Testis (tissue), 2 donors: ENCODE measurements at regions not wholly inside any gene's neighbourhood (a gene's known extent, or its start where the extent isn't known, plus 50 kb on each side); places are given as distances from the start of the nearest gene placed in this dataset.
A peak's percentile ranks its signal among the peaks of the same experiment; 100 is the strongest.

ENCODE experiments used
- DNase-seq: peaks from one replicate; pipeline ENCODE4 v3.0.0-alpha.2; 2019
- H3K27ac ChIP-seq, 2 donors: fragments of 200-600 bp; sonication (generic); one replicate each; pipeline ENCODE4 v1.5.1; 2019
- H3K27me3 ChIP-seq: fragments of 200-600 bp; sonication (generic); one replicate; pipeline ENCODE4 v1.5.1; 2019
- H3K36me3 ChIP-seq: fragments of 200-600 bp; sonication (generic); one replicate; pipeline ENCODE4 v1.5.1; 2017; ENCODE audit warnings: low read depth; ENCODE audit errors: missing control alignments
- H3K4me1 ChIP-seq: fragments of 200-600 bp; sonication (generic); one replicate; pipeline ENCODE4 v1.5.1; 2019
- H3K4me3 ChIP-seq, 2 donors: fragments of 200-600 bp; sonication (generic); one replicate each; pipeline ENCODE4 v1.5.1; 2017 to 2019
- H3K9me3 ChIP-seq: fragments of 200-600 bp; sonication (generic); one replicate; pipeline ENCODE4 v1.5.1; 2017
- CTCF ChIP-seq, 3 experiments: fragments of 450-650 bp in 2 of 3; fragments of 200-600 bp in 1 of 3; sonication (generic) in 1 of 3; IDR thresholded peaks; one replicate each; pipeline ENCODE4 v1.5.1; 2016 to 2019; ENCODE audit warnings: antibody characterized with exemption in 3 of 3, mild to moderate bottlenecking in 2 of 3, moderate library complexity in 1 of 3
- POLR2A ChIP-seq: fragments of 450-650 bp; IDR thresholded peaks from one replicate; pipeline ENCODE4 v1.6.1; 2017; ENCODE audit warnings: antibody characterized with exemption, mild to moderate bottlenecking, moderate library complexity
- WGBS, 2 donors: methylation state at CpG; one replicate each; pipeline ENCODE4 v1.1.5; 2018; 5-methylcytosine and 5-hydroxymethylcytosine counted together
- intact Hi-C: fragments of 100-400 bp; cut with DNase I; formaldehyde crosslinking; loops from one replicate; pipeline ENCODE4 v1.15.1; 2023; ENCODE audit warnings: low total_unique reads

- Histone ChIP-seq H3K36me3 (no peaks in the 10 kb centered on the region), H3K27ac (no peak overlapping the region), H3K4me3 (no peak overlapping the region), H3K27me3 (no peaks in the 10 kb centered on the region), H3K4me1 (no peaks in the 10 kb centered on the region), H3K9me3 (no peaks in the 10 kb centered on the region)
- TF ChIP-seq POLR2A (no peak), CTCF (IDR thresholded peaks at IDR 0.05) (no peak)
- intact Hi-C loops: no loop called here
- no peak for DNase-seq
- 87 to 91% methylated on average over 6 of the region's 6 CpGs for WGBS, 2 donors
Measured at GRCh38 chr22:47586946-47587345, 824.5 kb downstream of the TBC1D22A start.

- TF ChIP-seq POLR2A (no peak), CTCF (IDR thresholded peaks at IDR 0.05) (no peak)
- DNase-seq: no peak
Measured at GRCh38 chr22:47586038-47586437, 823.6 kb downstream of the TBC1D22A start.

GRCh38 chr22:47583959-47584562, 821.6 kb downstream of the TBC1D22A start:
- H3K4me1 ChIP-seq: no peaks in the 10 kb centered on the region

More at GRCh38 chr22:47586038-47586437, 823.6 kb downstream of the TBC1D22A start:
- Histone ChIP-seq H3K36me3 (no peaks in the 10 kb centered on the region), H3K27me3 (no peaks in the 10 kb centered on the region), H3K9me3 (no peaks in the 10 kb centered on the region), H3K4me1 (no peaks in the 10 kb centered on the region), H3K4me3 (no peak overlapping the region), H3K27ac (no peak overlapping the region)
- WGBS, 2 donors: 88 to 94% methylated on average over 3 of the region's 3 CpGs
- intact Hi-C loops: no loop called here

GRCh38 chr22:47582067-47582466, 819.6 kb downstream of the TBC1D22A start:
- H3K4me3 ChIP-seq: no peak overlapping the region
- H3K36me3 ChIP-seq: no peaks in the 10 kb centered on the region
- H3K27ac ChIP-seq: no peak overlapping the region
- no peaks in the 10 kb centered on the region for H3K9me3 ChIP-seq
- H3K4me1 ChIP-seq: no peaks in the 10 kb centered on the region
- WGBS, 2 donors: 70 to 82% methylated on average over 1 of the region's 1 CpG
- TF ChIP-seq CTCF (IDR thresholded peaks at IDR 0.05): no peak
- no peak for TF ChIP-seq POLR2A
- intact Hi-C loops: no loop called here
- no peaks in the 10 kb centered on the region for H3K27me3 ChIP-seq
- DNase-seq: no peak

More at GRCh38 chr22:47583959-47584562, 821.6 kb downstream of the TBC1D22A start:
- intact Hi-C loops: no loop called here
- Histone ChIP-seq H3K27me3 (no peaks in the 10 kb centered on the region), H3K27ac (no peak overlapping the region), H3K36me3 (no peaks in the 10 kb centered on the region), H3K9me3 (no peaks in the 10 kb centered on the region), H3K4me3 (no peak overlapping the region)
- no peak for TF ChIP-seq POLR2A
- no peak for TF ChIP-seq CTCF (IDR thresholded peaks at IDR 0.05)
- no peak for DNase-seq
- WGBS, 2 donors: 81% methylated on average over 2 of the region's 2 CpGs

GRCh38 chr22:47580121-47580520, 817.7 kb downstream of the TBC1D22A start:
- intact Hi-C loops: no loop called here
- peak; percentile 36 for DNase-seq

More at GRCh38 chr22:47580121-47580520, 817.7 kb downstream of the TBC1D22A start:
- Histone ChIP-seq H3K27me3 (no peaks in the 10 kb centered on the region), H3K9me3 (no peaks in the 10 kb centered on the region), H3K4me3 (no peak overlapping the region), H3K27ac (no peak overlapping the region), H3K36me3 (no peaks in the 10 kb centered on the region), H3K4me1 (no peaks in the 10 kb centered on the region)
- no peak for TF ChIP-seq CTCF (IDR thresholded peaks at IDR 0.05)
- TF ChIP-seq POLR2A: no peak
